ENCODE measurements at regions not wholly inside any gene's neighbourhood (a gene's known extent, or its start where the extent isn't known, plus 50 kb on each side); places are given as distances from the start of the nearest gene placed in this dataset.

- ATAC-seq (ENCODE audit: low read depth) = no peak
- WGBS (ENCODE audit: insufficient coverage) = 50% methylated on average over 1 of the region's 2 CpGs
- POLR2A ChIA-PET = no interaction called here
Observed at GRCh38 chr9:120284821-120285220, 295.1 kb downstream of the CDK5RAP2 start.

GRCh38 chr9:120281665-120282064, 298.3 kb downstream of the CDK5RAP2 start:
- DNase-seq (no peak), ATAC-seq (ENCODE audit: low read depth) (no peak)
- no peaks in the 10 kb centered on the region for H3K9me3 Mint-ChIP-seq (ENCODE audit: insufficient read depth)
- no peaks in the 10 kb centered on the region for H4K20me1 ChIP-seq (ENCODE audit: control insufficient read depth, insufficient read depth, low read length, poor library complexity, severe bottlenecking)
- H3K27ac Mint-ChIP-seq = no peak overlapping the region
- no peak overlapping the region for H3K27ac ChIP-seq (ENCODE audit: low read length in 2 of 2)
- H3K4me3 Mint-ChIP-seq = no peak overlapping the region
- POLR2A ChIA-PET = no interaction called here
- no peak overlapping the region for H2AFZ ChIP-seq (ENCODE audit: insufficient read depth, low read depth, low read length, poor library complexity, severe bottlenecking)
- CTCF ChIA-PET = no interaction called here
- H3K79me2 ChIP-seq (ENCODE audit: control insufficient read depth, insufficient read depth, low read length) = no peaks in the 10 kb centered on the region
- 89% methylated on average over 1 of the region's 2 CpGs for WGBS (ENCODE audit: insufficient coverage)
- peaks cover 43% of the 10 kb centered on the region for H3K27me3 Mint-ChIP-seq
- H3K4me1 Mint-ChIP-seq = no peaks in the 10 kb centered on the region
- no peak overlapping the region for H3K9ac ChIP-seq (ENCODE audit: low read length)
- no peak overlapping the region for H3K4me3 ChIP-seq (ENCODE audit: control extremely low read depth in 1 of 5, extremely low read depth in 1 of 5, insufficient read depth in 1 of 5, low read depth in 2 of 5, low read length in 4 of 5)
- H3K4me2 ChIP-seq (replicated peaks; ENCODE audit: low read depth, low read length, poor library complexity, severe bottlenecking) = no peak overlapping the region
- no peak for TF ChIP-seq CTCF (IDR thresholded peaks at IDR 0.05)
- H3K36me3 ChIP-seq (replicated peaks in 1 of 2; ENCODE audit: control extremely low read depth in 1 of 2, control insufficient read depth in 1 of 2, extremely low read depth in 1 of 2, insufficient read depth in 2 of 2, low read length in 1 of 2) = no peaks in the 10 kb centered on the region
- no peaks in the 10 kb centered on the region for H3K4me1 ChIP-seq (ENCODE audit: control insufficient read depth in 2 of 2, insufficient read depth in 2 of 2, low read length in 2 of 2)
- intact Hi-C loops (cut with micrococcal nuclease) = no loop called here
- peaks cover 0 to 2% (median 0%) of the 10 kb centered on the region in 4 experiments for H3K27me3 ChIP-seq (replicated peaks in 1 of 4; ENCODE audit: control extremely low read depth in 1 of 4, control insufficient read depth in 3 of 4, insufficient read depth in 4 of 4, low read length in 3 of 4)
- H3K9me3 ChIP-seq (ENCODE audit: control extremely low read depth in 1 of 3, control insufficient read depth in 2 of 3, insufficient read depth in 1 of 3, low read length in 2 of 3) = no peaks in the 10 kb centered on the region

More at GRCh38 chr9:120284821-120285220, 295.1 kb downstream of the CDK5RAP2 start:
- peaks cover 36% of the 10 kb centered on the region for H3K27me3 Mint-ChIP-seq
- H3K4me2 ChIP-seq (replicated peaks; ENCODE audit: low read depth, low read length, poor library complexity, severe bottlenecking) = no peak overlapping the region
- no peak for TF ChIP-seq CTCF (IDR thresholded peaks at IDR 0.05)
- TF ChIP-seq EZH2 (IDR thresholded peaks at IDR 0.05; ENCODE audit: borderline replicate concordance, insufficient read depth, low read depth, low read length, poor library complexity, severe bottlenecking) = no peak
- no peaks in the 10 kb centered on the region for H3K9me3 Mint-ChIP-seq (ENCODE audit: insufficient read depth)
- H3K36me3 ChIP-seq (replicated peaks in 1 of 2; ENCODE audit: control extremely low read depth in 1 of 2, control insufficient read depth in 1 of 2, extremely low read depth in 1 of 2, insufficient read depth in 2 of 2, low read length in 1 of 2) = no peaks in the 10 kb centered on the region
- H3K4me1 ChIP-seq (ENCODE audit: control insufficient read depth in 2 of 2, insufficient read depth in 2 of 2, low read length in 2 of 2) = no peaks in the 10 kb centered on the region
- H3K9ac ChIP-seq (ENCODE audit: low read length) = no peak overlapping the region
- no peak overlapping the region for H3K27ac ChIP-seq (ENCODE audit: low read length in 2 of 2)
- H3K9me3 ChIP-seq (ENCODE audit: control extremely low read depth in 1 of 3, control insufficient read depth in 2 of 3, insufficient read depth in 1 of 3, low read length in 2 of 3) = peaks cover 0 to 3% (median 0%) of the 10 kb centered on the region in 3 donors
- intact Hi-C loops (cut with micrococcal nuclease) = no loop called here
- no peaks in the 10 kb centered on the region for H3K4me1 Mint-ChIP-seq
- CTCF ChIA-PET = no interaction called here
- no peak for DNase-seq
- no peaks in the 10 kb centered on the region for H4K20me1 ChIP-seq (ENCODE audit: control insufficient read depth, insufficient read depth, low read length, poor library complexity, severe bottlenecking)
- H3K4me3 ChIP-seq (ENCODE audit: control extremely low read depth in 1 of 5, extremely low read depth in 1 of 5, insufficient read depth in 1 of 5, low read depth in 2 of 5, low read length in 4 of 5) = no peak overlapping the region
- no peak overlapping the region for H3K27ac Mint-ChIP-seq
- H3K27me3 ChIP-seq (replicated peaks in 1 of 4; ENCODE audit: control extremely low read depth in 1 of 4, control insufficient read depth in 3 of 4, insufficient read depth in 4 of 4, low read length in 3 of 4) = peaks cover 0 to 2% (median 0%) of the 10 kb centered on the region in 4 experiments
- H2AFZ ChIP-seq (ENCODE audit: insufficient read depth, low read depth, low read length, poor library complexity, severe bottlenecking) = no peak overlapping the region
- no peak overlapping the region for H3K4me3 Mint-ChIP-seq
- no peaks in the 10 kb centered on the region for H3K79me2 ChIP-seq (ENCODE audit: control insufficient read depth, insufficient read depth, low read length)
